GM18499 (cell line): ENCODE measurements at regions not wholly inside any gene's neighbourhood (a gene's known extent, or its start where the extent isn't known, plus 50 kb on each side); places are given as distances from the start of the nearest gene placed in this dataset.
"Not testable (repeated sequence)": the region's sequence is repeated elsewhere in the genome, so short reads cannot be mapped to it uniquely, and the experiment has no call there.

Experiments used
- ATAC-seq: cut with Tn5 transposase; IDR thresholded peaks from one replicate; pipeline ENCODE4 v1.9.1; 2021; ENCODE audit warnings: moderate number of reproducible peaks; ENCODE audit not compliant: insufficient read depth, unreplicated experiment

DNA sequence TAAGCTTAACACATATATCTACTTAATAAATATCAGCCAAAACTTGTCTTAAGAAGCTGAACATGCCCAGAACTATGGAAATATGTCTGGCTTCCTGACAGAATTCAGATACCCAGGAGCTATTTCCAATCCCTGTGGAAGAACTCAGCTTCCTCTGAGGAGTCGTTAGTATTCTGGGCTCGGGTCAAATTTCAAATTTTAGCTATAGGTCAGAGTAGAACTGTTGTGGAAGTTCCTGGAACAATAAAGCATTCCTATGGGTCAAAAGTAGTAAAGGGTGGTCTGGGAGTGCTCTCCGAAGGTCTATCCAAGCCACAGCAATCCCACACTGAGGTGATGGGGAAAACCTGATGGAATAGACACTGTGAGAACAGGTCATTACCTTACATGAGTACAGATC, 342.7 kb upstream of the CHST9 start:
- no peak for ATAC-seq

DNA sequence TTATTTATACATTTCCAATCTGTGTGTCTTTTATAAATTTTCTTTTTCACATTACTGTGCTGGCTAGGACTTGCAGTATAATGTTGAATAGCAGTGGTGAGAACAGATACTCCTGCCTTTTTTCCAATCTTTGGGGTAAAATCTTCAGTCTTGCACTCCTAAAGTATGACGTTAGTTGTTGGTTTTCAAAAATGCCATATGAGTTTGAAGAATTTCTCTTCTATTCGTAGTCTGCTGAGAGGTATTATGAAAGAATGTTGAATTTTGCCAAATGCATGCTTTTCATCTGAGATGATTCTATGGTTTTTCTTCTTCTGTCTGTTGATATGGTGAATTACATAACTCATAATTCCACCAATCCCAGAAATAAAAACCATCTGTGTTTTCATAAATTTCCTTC, 335.3 kb upstream of the CHST9 start:
- no peak for ATAC-seq

DNA sequence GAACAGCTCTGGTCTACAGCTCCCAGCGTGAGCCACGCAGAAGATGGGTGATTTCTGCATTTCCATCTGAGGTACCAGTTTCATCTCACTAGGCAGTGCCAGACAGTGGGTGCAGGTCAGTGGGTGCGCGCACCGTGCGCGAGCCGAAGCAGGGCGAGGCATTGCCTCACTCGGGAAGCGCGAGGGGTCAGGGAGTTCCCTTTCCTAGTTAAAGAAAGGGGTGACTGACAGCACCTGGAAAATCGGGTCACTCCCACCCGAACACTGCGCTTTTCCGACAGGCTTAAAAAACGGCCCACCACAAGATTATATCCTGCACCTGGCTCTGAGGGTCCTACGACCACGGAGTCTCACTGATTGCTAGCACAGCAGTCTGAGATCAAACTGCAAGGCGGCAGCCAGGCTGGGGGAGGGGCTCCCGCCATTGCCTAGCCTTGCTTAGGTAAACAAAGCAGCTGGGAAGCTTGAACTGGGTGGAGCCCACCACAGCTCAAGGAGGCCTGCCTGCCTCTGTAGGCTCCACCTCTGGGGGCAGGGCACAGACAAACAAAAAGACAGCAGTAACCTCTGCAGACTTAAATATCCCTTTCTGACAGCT, 325.0 kb upstream of the CHST9 start:
- not testable (repeated sequence) for ATAC-seq

DNA sequence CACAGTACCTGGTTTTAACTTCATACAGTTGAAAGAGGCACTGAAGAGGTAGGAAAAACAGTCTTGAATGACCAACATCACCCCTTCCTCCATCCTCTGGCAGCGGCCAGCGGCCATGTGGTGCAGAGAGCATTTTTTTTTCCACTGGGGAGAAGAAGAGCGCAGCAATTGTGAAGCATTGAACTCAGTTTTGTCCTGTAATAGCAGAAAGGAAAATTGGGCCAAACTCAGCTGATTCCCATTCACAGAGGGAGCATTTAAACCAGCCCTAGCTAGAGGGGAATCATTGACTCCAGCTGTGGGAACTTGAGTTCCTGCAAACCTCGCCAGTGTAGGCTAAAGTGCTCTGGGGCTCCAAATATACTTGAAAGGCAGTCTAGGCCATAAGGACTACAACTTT, 316.6 kb upstream of the CHST9 start:
- ATAC-seq: no peak

DNA sequence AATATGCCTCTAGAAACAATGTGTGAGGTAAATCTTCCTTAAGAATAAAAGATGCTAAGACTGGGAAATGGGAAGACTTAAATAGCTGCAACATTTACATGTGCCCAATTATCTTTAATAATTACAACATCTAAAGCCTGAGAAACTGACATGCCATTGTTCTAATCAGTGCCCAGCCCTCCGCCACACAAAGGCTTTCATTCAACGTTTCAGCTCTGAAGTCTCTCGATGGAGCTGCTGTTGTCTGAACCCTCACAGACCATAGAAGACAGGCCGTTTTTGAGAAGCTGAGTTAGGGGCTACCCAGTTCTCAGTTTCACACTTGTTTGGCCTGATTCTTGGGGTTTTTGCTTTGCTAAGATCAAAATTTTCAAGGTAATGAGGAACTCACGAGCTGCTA, 315.4 kb upstream of the CHST9 start:
- ATAC-seq: no peak

DNA sequence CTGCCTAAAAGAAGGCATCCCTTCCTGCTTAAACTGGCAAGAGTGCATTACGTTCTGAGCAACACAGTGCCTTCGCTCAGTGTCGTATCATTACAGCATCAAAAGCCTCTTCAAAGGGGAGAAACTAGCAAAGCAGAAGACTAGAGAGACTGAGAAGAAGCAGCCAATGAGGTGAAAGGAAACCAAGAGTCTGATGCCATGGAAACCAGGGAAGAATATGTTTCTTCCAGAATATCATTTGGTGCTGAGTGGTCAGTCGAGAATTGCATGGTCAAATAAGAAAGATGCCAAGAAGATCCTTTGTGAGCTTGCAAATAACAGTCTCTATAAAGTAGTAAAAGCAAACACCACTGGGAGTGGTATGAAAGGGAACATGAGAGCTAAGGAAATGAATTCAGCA, 312.1 kb upstream of the CHST9 start:
- ATAC-seq: no peak

DNA sequence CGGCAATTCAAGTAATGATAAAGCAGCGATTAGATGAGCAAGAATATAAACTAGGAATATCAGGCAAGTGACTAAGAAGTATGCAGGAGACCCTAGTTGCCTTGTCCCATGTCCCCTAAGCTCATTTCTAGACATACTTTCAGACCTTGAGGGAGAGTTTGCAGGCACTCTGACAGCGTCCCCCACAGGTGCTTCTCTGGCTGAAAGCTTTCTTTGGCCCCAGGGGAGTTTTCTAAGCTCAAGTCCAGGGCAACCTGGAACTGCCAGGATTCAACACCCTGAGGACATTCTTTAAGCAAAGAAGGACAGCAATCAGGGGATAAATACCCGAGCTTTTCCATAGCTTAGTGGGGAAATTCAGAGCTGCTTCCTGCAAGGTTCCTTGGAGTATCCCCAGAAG, 308.1 kb upstream of the CHST9 start:
- no peak for ATAC-seq

DNA sequence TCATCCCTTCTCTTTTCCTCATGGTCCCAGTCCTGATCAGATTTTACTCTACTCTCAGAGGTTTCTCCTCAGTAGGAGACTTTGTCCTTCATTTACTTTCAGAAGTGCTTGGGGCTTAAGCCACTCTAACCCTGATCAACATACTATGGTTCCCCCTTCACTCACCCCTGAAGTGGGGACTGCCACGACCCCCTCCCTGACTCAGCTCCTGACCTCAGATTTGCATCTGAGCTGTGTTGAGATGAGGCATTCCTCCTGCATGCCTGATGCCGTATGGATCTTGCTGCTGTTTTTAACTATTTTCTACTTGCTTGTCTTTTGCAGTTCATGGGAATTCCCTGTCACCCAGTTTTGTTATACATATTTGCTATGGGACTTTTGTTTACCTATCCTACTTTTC, 306.7 kb upstream of the CHST9 start:
- no peak for ATAC-seq

DNA sequence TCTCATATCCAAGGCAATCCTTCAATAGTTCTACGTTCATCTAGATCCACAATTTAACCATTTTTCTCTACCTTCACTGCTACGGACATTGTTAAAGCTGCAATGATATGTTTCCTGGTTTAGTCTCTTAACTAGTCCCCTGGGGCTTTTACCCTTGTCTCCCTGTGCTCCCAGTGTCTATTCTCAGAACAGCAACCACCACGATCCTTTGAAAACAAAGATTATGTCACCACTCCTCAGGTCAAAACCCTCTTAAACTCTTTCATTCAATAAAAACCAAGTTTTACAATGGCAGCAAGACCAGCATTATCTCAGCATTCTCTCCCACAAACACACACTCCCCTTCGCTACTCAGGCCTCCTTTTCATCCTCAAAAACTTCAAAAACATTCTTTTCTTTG, 298.2 kb upstream of the CHST9 start:
- ATAC-seq: no peak

DNA sequence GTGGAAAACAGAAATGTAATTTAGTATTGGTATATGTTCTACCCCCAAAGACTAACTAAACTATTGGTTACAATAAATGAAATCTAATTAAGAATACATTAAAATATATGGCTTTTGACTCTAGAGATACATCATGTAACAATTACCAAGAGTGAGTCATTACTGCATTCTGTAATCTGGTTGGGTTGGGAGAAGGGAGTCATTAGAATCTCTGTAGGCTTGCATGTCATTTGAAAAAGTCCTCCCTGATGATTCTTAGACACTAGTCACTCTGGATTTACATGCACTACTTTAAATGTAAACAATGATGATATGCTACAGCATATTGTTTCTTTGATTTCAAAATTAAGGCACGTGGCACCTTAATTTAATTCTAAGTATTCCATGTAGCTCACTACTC, 293.4 kb upstream of the CHST9 start:
- no peak for ATAC-seq

DNA sequence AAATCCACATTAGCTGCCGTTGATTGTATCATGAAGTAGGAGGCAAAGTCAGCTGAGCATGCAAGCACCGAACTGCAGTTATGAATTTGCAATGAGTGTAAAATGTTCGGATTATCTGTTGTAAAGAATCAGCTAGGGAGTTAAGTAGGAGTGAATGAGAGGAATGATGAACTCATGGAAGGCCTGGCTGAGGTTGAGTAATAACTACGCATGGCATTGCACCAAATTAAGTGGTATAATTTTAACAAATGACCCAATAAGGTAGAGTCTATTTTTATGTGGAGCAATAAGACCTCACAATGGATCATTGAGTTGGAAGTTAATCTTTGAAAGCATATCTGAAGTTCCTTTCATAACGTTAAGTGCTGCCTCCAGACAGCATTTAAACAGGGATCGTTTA, 288.2 kb upstream of the CHST9 start:
- no peak for ATAC-seq

DNA sequence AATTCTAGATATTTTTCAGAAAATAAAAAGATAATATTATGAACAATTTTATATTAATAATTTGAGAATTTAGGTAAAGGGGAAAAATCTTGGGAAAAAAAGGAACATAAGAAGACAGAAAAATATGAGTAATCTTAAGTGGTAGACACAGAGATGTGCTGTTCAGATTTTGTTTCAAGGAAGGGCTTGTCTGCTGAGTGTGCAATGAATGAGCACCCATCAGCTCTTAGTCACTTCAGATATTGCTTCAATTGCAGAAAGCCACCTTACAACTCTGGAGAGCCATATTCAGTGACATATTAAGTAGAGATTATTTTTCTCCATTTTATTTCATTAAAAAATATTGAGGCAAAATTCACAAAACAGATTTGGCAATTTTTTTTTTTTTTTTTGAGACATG, 282.0 kb upstream of the CHST9 start:
- ATAC-seq: no peak

DNA sequence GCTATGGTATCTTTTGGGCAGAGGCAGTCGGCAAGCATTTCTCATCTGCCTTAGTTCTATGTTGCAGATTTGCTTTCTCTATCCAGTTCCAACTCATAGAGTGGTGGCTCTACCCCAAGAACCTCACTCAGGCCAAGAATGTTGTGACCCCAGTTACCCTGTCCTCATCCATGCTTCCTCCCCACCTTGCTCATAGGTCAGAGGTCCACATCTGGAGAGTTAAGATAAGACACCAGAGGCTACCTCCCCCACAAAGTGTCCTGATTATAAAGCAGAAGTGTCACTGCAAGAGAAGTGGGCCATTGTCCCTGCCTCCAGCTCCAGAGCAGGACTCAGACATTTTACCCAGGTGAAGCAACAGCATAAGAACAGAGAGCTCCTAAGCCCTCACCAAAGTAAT, 276.8 kb upstream of the CHST9 start:
- ATAC-seq: no peak

DNA sequence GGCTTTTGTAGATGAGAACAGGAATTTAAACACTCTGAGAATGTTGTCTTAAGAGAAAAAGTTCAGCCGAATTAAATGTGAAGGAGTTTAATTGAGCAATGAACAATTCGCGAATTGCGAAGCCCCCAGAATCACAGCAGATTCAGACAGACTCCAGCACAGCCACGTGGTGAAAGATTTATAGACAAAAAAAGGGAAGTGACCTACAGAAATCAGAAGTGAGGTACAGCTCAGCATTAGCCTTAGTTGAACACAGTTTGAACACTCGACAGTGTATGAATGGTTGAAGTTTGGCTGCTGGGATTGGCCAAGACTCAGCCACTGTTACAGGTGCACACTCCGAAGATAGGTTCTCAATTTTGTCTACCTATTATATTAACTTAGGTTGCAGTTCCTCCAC, 264.0 kb upstream of the CHST9 start:
- no peak for ATAC-seq

DNA sequence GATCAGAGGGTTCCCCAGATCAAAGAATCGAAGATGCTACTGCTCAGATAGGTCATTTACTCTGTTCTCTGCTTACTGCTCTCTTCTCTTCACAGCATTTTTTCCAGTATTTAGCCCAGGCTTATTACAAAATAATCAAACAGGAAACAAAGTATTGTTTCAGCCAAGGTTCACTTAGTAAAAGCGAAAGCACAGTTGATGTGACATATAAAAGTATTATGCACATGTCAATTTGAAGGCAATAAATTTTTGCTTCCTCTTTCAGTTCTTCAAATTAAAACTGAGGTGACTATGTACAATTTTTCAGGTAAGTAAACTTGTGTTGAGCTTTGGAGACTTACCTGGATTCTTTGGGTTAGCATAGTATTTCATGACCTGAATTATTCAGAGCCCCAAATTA, 262.8 kb upstream of the CHST9 start:
- ATAC-seq: no peak

DNA sequence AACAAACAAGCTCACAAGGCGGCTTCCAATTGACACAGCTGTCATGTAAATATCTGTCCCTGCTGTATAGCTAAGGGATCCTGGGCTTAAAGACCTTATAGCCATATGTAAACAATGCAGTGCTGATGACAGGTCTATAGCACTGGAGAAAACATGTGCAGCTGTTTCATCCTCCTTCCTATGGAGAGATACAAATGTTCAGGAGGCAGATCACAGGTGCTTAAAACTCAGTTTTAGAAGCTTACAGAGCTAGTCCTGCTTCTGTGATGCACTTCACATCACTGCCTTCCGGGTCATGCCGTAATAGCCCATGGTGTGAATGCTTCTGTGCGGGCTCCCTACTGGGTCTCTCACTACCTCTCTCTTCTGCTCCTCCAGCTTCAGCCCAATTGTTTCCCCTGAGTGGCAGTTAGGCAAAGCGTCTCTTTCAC, 262.4 kb upstream of the CHST9 start:
- ATAC-seq: no peak

DNA sequence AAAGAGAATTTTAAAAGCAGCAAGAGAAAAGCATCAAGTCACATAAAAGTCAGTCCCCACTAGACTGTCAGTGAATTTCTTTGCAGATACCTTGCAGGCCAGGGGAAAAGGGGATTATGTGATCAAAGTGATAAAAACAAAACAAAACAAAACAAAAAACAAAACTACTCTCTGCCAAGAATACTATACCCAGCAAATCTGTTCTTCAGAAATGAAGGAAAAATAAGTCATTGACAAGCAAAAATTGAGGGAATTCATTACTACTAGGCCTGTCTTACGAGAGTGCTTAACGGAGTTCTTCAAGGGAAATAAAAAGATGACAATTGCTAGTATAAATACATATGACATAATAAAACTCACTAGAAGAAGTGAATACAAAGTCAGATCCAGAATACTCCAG, 245.5 kb upstream of the CHST9 start:
- ATAC-seq: no peak

DNA sequence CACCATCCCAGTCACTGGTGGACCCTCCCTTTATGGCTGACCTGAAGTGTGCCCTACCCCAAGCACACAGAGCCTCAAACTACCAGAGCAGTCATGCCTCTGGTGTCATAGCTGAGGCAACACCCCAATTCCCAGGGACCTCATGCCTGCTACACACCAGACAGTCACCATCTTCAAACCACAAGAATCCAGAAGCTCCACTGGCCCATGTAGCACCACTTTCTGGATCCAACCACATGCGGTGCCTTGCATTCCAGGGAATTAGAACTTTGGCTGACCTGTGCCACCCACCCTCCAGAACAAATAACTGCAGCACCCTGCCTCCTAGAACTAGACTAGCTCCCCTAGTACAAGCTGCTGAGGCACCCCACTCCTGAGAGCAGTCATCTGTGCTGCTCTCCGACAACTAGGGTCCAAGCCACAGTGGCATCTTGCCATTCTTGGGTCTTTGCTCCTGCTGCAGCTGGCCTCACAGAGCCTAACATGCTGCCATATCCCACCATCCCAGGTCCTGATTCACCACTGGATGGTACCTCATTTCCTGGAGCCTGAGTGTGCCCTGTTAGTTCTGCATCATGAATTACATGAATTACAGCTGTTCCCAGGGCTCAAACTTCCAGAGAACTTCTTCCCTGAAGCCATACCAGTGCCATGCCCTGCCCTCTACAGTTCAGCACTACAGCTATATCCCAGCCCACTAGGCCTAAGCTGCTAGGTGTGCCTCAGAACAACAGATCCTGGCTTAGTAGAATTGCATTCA, 243.8 kb upstream of the CHST9 start:
- no peak for ATAC-seq

DNA sequence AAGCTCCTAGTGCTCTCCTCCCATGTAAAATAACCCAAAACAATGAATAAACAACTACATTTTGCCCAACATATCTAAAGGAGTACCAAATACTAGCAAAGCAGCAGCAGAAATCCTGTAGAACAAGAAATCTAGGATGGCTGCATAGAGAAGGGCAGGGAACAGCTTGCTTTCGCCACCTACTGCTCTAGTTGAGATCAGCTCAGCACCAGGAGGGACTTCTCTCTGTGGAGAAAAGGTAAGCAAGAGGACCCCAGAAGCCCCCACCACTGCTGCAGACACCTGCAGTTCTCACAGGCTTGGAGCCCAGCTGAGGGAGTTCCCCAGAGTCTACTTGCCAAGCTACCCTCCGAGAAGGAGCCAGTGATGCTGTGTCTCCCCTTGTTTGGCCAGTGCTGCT, 243.0 kb upstream of the CHST9 start:
- ATAC-seq: no peak

DNA sequence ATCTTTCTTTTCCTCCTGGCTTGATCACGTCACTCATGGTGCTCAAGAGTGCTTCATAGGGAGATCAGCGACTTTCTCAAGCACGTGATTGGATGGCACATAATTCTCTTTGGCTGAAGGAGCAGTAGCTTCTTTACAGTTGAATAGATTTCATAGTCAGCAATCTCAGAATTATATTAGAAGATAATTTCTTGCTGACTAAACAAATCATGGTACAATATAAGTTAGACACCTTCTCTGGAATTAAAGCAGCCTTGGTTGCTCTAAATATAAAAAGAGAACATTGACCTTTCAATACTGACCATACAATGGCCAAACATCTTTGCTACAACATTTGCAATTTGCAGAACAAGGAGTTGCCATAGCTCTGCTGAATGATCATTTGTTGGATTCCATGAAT, 238.5 kb upstream of the CHST9 start:
- ATAC-seq: no peak

DNA sequence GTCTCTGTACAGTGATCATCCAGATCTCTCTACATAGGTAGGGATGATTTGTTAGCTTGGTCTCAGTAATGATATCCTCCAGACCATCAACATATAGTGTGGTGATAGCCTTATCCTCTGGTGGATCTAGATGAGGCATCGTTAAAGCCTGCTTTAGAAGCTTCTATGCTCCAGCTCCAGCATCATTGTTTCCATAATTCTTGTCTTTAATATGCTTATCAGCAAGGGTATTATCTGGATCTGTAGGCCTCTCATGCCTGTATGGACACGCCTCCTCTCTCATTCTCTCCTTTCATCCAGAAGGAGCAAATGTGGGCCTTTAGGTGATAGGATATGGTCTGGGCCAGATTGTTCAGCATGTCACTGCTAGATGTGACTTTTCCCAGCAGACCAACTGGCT, 234.5 kb upstream of the CHST9 start:
- ATAC-seq: no peak

DNA sequence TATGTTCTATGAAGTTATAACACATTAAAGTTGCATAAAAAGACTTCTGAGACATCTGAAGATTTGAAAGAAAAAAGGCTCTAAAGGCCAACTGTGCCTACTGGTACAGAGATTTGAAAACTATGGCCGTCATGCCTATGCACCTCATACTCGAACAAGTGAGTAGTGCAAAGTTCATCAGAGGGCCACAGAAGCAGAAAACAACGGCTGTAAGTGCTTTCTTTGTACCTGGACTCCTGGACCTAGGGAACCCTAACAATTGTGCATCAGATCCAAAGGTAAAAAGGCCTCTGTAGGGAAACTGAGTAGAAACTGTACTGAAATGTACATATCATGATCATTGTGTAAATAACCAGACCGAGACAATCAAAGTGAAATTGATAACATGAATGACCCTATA, 230.4 kb upstream of the CHST9 start:
- no peak for ATAC-seq
